GM13977 (cell line): ENCODE measurements at regions not wholly inside any gene's neighbourhood (a gene's known extent, or its start where the extent isn't known, plus 50 kb on each side); places are given as distances from the start of the nearest gene placed in this dataset.
"Not testable (repeated sequence)": the region's sequence is repeated elsewhere in the genome, so short reads cannot be mapped to it uniquely, and the experiment has no call there.

Source experiments
- DNase-seq: peaks from one replicate; pipeline ENCODE4 v3.0.0; 2012; ENCODE audit warnings: low spot score
- in situ Hi-C: fragments of 300-500 bp; cut with MboI; formaldehyde crosslinking; loops from one replicate; pipeline ENCODE4 v1.12.0; 2022; ENCODE audit warnings: low sequenced_read_pairs, low pct_unique_long_range_greater_than_20kb, mixed read lengths, inconsistent platforms; ENCODE audit not compliant: unreplicated experiment
- TF ChIP-seq, protein P1 (sequence below): IDR thresholded peaks from 2 replicates; pipeline ENCODE4 v1.5.1; 2012; ENCODE audit warnings: mild to moderate bottlenecking, control low read depth; ENCODE audit not compliant: insufficient read depth; ENCODE audit errors: extremely low read depth, missing control alignments

DNA sequence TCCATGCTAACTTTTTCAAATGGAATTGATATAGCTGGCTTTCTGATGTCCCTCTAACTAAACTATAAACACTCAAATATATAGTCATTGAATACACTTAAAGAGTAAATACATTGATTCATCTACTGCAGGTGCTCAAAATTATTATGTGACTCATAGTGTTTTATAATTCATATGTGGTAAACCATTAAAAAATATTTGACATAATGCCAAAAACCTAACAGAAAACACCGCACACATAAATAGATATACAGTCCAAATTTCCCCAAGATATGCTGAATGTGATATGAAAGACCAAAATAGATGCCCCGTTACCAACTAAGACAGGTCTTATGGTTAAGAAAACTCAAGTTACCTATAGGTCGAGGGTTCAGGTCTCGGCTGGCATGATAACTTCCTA lies 171.7 kb upstream of the SEMA3E start:
- DNase-seq, result no peak
- TF ChIP-seq, protein P1, sequence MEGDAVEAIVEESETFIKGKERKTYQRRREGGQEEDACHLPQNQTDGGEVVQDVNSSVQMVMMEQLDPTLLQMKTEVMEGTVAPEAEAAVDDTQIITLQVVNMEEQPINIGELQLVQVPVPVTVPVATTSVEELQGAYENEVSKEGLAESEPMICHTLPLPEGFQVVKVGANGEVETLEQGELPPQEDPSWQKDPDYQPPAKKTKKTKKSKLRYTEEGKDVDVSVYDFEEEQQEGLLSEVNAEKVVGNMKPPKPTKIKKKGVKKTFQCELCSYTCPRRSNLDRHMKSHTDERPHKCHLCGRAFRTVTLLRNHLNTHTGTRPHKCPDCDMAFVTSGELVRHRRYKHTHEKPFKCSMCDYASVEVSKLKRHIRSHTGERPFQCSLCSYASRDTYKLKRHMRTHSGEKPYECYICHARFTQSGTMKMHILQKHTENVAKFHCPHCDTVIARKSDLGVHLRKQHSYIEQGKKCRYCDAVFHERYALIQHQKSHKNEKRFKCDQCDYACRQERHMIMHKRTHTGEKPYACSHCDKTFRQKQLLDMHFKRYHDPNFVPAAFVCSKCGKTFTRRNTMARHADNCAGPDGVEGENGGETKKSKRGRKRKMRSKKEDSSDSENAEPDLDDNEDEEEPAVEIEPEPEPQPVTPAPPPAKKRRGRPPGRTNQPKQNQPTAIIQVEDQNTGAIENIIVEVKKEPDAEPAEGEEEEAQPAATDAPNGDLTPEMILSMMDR, result no peak
- in situ Hi-C loops, result no loop called here

DNA sequence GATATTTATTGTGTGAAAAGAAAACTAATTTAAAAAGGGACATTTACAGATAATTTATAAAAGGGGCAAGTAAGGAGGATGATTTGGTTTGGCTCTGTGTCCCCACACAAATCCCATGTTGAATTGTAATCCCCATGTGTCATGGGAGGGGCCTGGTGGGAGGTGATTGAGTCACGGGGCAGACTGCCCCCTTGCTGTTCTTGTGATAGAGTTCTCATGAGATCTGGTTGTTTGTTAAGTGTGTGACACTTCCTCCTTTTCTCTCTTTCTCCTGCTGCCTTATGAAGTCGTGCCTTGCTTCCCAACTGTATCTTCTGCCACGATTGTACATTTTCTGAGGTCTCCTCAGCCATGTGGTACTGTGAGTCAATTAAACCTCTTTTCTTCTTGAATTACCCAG lies 171.0 kb upstream of the SEMA3E start:
- DNase-seq, result no peak
- TF ChIP-seq, protein P1, result no peak

DNA sequence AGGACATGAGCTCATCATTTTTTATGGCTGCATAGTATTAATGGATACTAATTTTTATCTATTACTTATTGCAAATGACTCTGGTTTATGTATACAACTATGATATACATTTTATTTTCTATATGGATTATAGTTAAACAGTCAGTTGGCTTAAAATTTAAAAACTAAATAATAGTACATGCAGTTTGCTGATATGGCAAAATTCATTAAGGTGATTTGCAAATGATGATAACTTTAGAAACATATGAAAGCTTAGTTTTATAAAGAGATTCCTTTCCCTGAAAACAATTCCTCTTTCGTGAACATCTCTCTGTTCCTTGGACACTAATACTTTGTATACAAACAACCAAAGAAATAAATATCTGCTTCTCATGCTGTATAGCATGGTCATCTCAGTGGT lies 165.5 kb upstream of the SEMA3E start:
- TF ChIP-seq, protein P1, result no peak
- in situ Hi-C loops, result no loop called here
- no peak for DNase-seq

More for the DNA sequence above, 171.0 kb upstream of the SEMA3E start:
- in situ Hi-C loops, result no loop called here

DNA sequence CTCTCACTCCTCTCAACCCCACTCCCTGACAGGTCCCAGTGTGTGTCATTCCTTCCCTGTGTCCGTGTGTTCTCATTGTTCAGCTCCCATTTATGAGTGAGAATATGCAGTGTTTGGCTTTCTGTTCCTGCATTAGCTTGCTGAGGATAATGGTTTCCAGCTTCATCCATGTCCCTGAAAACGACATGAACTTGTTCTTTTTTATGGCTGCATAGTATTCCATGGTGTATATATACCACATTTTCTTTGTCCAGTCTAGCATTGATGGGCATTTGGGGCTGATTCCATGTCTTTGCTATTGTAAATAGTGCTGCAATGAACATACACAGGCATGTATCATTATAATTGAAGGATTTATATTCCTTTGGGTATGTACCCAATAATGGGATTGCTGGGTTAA lies 163.6 kb upstream of the SEMA3E start:
- in situ Hi-C loops, DNase-seq: not testable (repeated sequence)

DNA sequence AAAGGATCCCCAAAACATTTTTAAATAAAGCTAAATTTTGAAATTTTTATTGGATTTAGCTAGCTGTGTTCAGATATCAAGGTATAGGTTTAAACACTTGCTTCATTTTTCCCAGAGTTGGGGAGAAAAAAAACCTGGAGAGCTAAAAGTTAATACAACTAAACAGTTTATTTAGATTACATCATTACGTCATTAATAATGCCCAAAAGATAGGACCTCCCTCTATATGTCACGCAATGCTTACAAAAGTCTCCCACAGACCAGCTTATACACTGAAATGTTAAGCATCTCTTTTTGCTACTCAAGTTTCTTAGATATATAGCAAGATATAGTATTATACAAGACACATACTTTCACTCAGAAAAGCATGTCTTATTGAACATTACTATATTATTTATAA lies 160.0 kb upstream of the SEMA3E start:
- in situ Hi-C loops, result no loop called here
- no peak for DNase-seq
- TF ChIP-seq, protein P1, result no peak

DNA sequence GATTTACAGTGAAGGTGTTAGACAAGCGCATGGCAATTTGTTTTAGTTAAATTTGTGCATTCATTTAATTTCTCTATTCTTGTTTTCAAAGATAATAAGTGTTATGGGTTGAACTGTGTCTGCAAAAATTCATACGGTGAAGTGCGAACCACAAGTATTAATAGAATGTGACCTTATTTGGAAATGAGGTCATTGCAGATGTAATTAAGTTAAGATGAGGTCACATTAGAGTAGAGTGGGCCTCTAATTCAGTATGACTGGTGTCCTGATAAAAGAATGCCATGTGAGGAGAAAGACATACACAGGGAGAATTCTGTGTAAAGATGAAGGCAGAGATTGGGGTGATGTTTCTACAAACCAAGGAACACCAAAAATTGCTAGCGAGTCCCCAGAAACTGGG lies 158.8 kb upstream of the SEMA3E start:
- in situ Hi-C loops, result no loop called here

DNA sequence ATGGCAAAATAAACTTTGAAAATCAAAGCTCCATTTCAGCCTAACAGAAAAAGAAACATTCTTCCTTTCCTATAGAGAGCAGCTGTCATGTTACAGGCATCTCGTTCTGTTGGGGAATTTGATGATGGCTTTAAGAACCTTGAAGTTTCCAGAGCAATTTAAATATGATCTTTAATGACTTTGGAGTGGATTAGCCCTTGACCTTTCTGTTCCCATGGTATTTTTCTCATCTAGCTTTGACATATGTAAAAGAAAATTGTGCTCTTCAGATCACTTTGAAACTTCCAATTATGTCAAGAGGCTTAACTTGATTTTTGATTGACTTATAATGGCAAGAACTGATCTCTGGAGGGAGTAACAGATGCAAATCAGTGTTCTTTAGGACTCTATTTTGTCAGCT lies 157.6 kb upstream of the SEMA3E start:
- DNase-seq, result no peak
- in situ Hi-C loops, result no loop called here
- TF ChIP-seq, protein P1, result no peak

More for the DNA sequence above, 158.8 kb upstream of the SEMA3E start:
- no peak for DNase-seq
- TF ChIP-seq, protein P1, result no peak
